ENCODE measurements at regions not wholly inside any gene's neighbourhood (a gene's known extent, or its start where the extent isn't known, plus 50 kb on each side); places are given as distances from the start of the nearest gene placed in this dataset.

- DNase-seq (no peak), ATAC-seq (ENCODE audit: low read depth in 2 of 2) (no peak)
- H3K27me3 Mint-ChIP-seq: peaks cover 15 to 25% (median 18%) of the 10 kb centered on the region in 3 donors
- peak overlapping the region in 1 of 6 donors; percentile 11 for H3K27ac Mint-ChIP-seq
- no peaks in the 10 kb centered on the region for H3K4me1 Mint-ChIP-seq
- peaks cover 0 to 4% (median 0%) of the 10 kb centered on the region in 7 donors for H3K9me3 Mint-ChIP-seq
- H3K4me3 Mint-ChIP-seq: no peak overlapping the region
- no peaks in the 10 kb centered on the region for H3K36me3 Mint-ChIP-seq
Measured at GRCh38 chr4:24411806-24412205, 172.5 kb downstream of the DHX15 start.

GRCh38 chr4:24411299-24411698, 173.1 kb downstream of the DHX15 start:
- DNase-seq (no peak), ATAC-seq (ENCODE audit: low read depth in 2 of 2) (no peak)
- no peaks in the 10 kb centered on the region for H3K36me3 Mint-ChIP-seq
- H3K27me3 Mint-ChIP-seq: peaks cover 15 to 20% (median 15%) of the 10 kb centered on the region in 3 donors
- no peaks in the 10 kb centered on the region for H3K4me1 Mint-ChIP-seq
- no peak overlapping the region for H3K4me3 Mint-ChIP-seq
- H3K27ac Mint-ChIP-seq: peak overlapping the region in 1 of 6 donors; percentile 11
- H3K9me3 Mint-ChIP-seq: peaks cover 0 to 4% (median 0%) of the 10 kb centered on the region in 7 donors

GRCh38 chr4:24408640-24409039, 175.7 kb downstream of the DHX15 start:
- H3K27me3 Mint-ChIP-seq: peaks cover 7 to 10% (median 8%) of the 10 kb centered on the region in 3 donors
- no peak for ATAC-seq (ENCODE audit: low read depth in 2 of 2)
- no peak overlapping the region for H3K27ac Mint-ChIP-seq
- no peak for DNase-seq
- H3K4me3 Mint-ChIP-seq: no peak overlapping the region
- H3K36me3 Mint-ChIP-seq: no peaks in the 10 kb centered on the region
- no peaks in the 10 kb centered on the region for H3K4me1 Mint-ChIP-seq
- peaks cover 0 to 4% (median 0%) of the 10 kb centered on the region in 7 donors for H3K9me3 Mint-ChIP-seq

GRCh38 chr4:24405926-24406325, 178.4 kb downstream of the DHX15 start:
- no peak for ATAC-seq (ENCODE audit: low read depth in 2 of 2)
- Mint-ChIP-seq H3K4me3 (no peak overlapping the region), H3K36me3 (no peaks in the 10 kb centered on the region), H3K27ac (no peak overlapping the region), H3K27me3 (peaks cover 0 to 10% (median 0%) of the 10 kb centered on the region in 3 donors), H3K9me3 (no peaks in the 10 kb centered on the region), H3K4me1 (no peaks in the 10 kb centered on the region)
- DNase-seq: no peak

GRCh38 chr4:24405341-24405740, 179.0 kb downstream of the DHX15 start:
- no peak for DNase-seq
- Mint-ChIP-seq H3K9me3 (peaks cover 0 to 4% (median 0%) of the 10 kb centered on the region in 7 donors), H3K27ac (no peak overlapping the region), H3K36me3 (no peaks in the 10 kb centered on the region), H3K27me3 (peaks cover 0 to 14% (median 0%) of the 10 kb centered on the region in 3 donors), H3K4me1 (no peaks in the 10 kb centered on the region), H3K4me3 (no peak overlapping the region)
- ATAC-seq (ENCODE audit: low read depth in 2 of 2): no peak

- no peak for ATAC-seq (ENCODE audit: low read depth in 2 of 2)
- Mint-ChIP-seq H3K4me3 (no peak overlapping the region), H3K4me1 (no peaks in the 10 kb centered on the region), H3K36me3 (no peaks in the 10 kb centered on the region), H3K27me3 (peaks cover 0 to 10% (median 0%) of the 10 kb centered on the region in 3 donors), H3K9me3 (peaks cover 0 to 4% (median 0%) of the 10 kb centered on the region in 7 donors), H3K27ac (no peak overlapping the region)
- no peak for DNase-seq
Measured at GRCh38 chr4:24404281-24404680, 180.1 kb downstream of the DHX15 start.

- H3K27ac Mint-ChIP-seq: no peak overlapping the region
- DNase-seq (no peak), ATAC-seq (ENCODE audit: low read depth in 2 of 2) (no peak)
- no peak overlapping the region for H3K4me3 Mint-ChIP-seq
- no peaks in the 10 kb centered on the region for H3K36me3 Mint-ChIP-seq
- H3K4me1 Mint-ChIP-seq: no peaks in the 10 kb centered on the region
- peaks cover 0 to 4% (median 0%) of the 10 kb centered on the region in 7 donors for H3K9me3 Mint-ChIP-seq
- H3K27me3 Mint-ChIP-seq: peaks cover 0 to 8% (median 0%) of the 10 kb centered on the region in 3 donors
Measured at GRCh38 chr4:24403265-24403664, 181.1 kb downstream of the DHX15 start.

- H3K36me3 Mint-ChIP-seq: no peaks in the 10 kb centered on the region
- ATAC-seq (ENCODE audit: low read depth in 2 of 2) (no peak), DNase-seq (no peak)
- H3K9me3 Mint-ChIP-seq: peaks cover 0 to 4% (median 0%) of the 10 kb centered on the region in 7 donors
- peaks cover 0 to 4% (median 0%) of the 10 kb centered on the region in 3 donors for H3K27me3 Mint-ChIP-seq
- H3K4me1 Mint-ChIP-seq: no peaks in the 10 kb centered on the region
- no peak overlapping the region for H3K4me3 Mint-ChIP-seq
- H3K27ac Mint-ChIP-seq: no peak overlapping the region
Measured at GRCh38 chr4:24400537-24400936, 183.8 kb downstream of the DHX15 start.

GRCh38 chr4:24396988-24397387, 187.4 kb downstream of the DHX15 start:
- DNase-seq (no peak), ATAC-seq (ENCODE audit: low read depth in 2 of 2) (no peak)
- Mint-ChIP-seq H3K4me3 (no peak overlapping the region), H3K27me3 (peaks cover 0 to 4% (median 0%) of the 10 kb centered on the region in 3 donors), H3K36me3 (no peaks in the 10 kb centered on the region), H3K4me1 (no peaks in the 10 kb centered on the region), H3K9me3 (peaks cover 0 to 4% (median 0%) of the 10 kb centered on the region in 7 donors), H3K27ac (no peak overlapping the region)

GRCh38 chr4:24395937-24396336, 188.4 kb downstream of the DHX15 start:
- Mint-ChIP-seq H3K36me3 (no peaks in the 10 kb centered on the region), H3K27ac (no peak overlapping the region), H3K27me3 (peaks cover 0 to 4% (median 0%) of the 10 kb centered on the region in 3 donors), H3K9me3 (peaks cover 0 to 4% (median 0%) of the 10 kb centered on the region in 7 donors), H3K4me1 (no peaks in the 10 kb centered on the region), H3K4me3 (peak overlapping the region in 1 of 8 donors; percentile 6)
- no peak for ATAC-seq (ENCODE audit: low read depth in 2 of 2)
- no peak for DNase-seq

GRCh38 chr4:24394041-24394440, 190.3 kb downstream of the DHX15 start:
- no peak overlapping the region for H3K27ac Mint-ChIP-seq
- ATAC-seq (ENCODE audit: low read depth in 2 of 2) (no peak), DNase-seq (no peak)
- H3K4me1 Mint-ChIP-seq: no peaks in the 10 kb centered on the region
- H3K4me3 Mint-ChIP-seq: no peak overlapping the region
- H3K9me3 Mint-ChIP-seq: peaks cover 0 to 3% (median 0%) of the 10 kb centered on the region in 7 donors
- H3K27me3 Mint-ChIP-seq: no peaks in the 10 kb centered on the region
- H3K36me3 Mint-ChIP-seq: no peaks in the 10 kb centered on the region

- no peak for ATAC-seq (ENCODE audit: low read depth in 2 of 2)
- H3K27me3 Mint-ChIP-seq: no peaks in the 10 kb centered on the region
- no peak for DNase-seq
Measured at GRCh38 chr4:24392613-24393012, 191.7 kb downstream of the DHX15 start.

GRCh38 chr4:24382381-24382780, 202.0 kb downstream of the DHX15 start:
- ATAC-seq (ENCODE audit: low read depth in 2 of 2) (no peak), DNase-seq (no peak)
- Mint-ChIP-seq H3K4me3 (no peak overlapping the region), H3K27me3 (peaks cover 0 to 19% (median 0%) of the 10 kb centered on the region in 3 donors), H3K36me3 (no peaks in the 10 kb centered on the region), H3K4me1 (no peaks in the 10 kb centered on the region), H3K27ac (no peak overlapping the region), H3K9me3 (peaks cover 0 to 17% (median 7%) of the 10 kb centered on the region in 7 donors)

More at GRCh38 chr4:24392613-24393012, 191.7 kb downstream of the DHX15 start:
- Mint-ChIP-seq H3K4me1 (no peaks in the 10 kb centered on the region), H3K4me3 (no peak overlapping the region), H3K9me3 (peaks cover 0 to 9% (median 2%) of the 10 kb centered on the region in 7 donors), H3K27ac (no peak overlapping the region), H3K36me3 (no peaks in the 10 kb centered on the region)

- no peak overlapping the region for H3K4me3 Mint-ChIP-seq
- DNase-seq (no peak), ATAC-seq (ENCODE audit: low read depth in 2 of 2) (no peak)
- H3K27ac Mint-ChIP-seq: no peak overlapping the region
- H3K36me3 Mint-ChIP-seq: no peaks in the 10 kb centered on the region
- no peaks in the 10 kb centered on the region for H3K4me1 Mint-ChIP-seq
- H3K27me3 Mint-ChIP-seq: peaks cover 0 to 22% (median 0%) of the 10 kb centered on the region in 3 donors
- H3K9me3 Mint-ChIP-seq: peaks cover 0 to 16% (median 5%) of the 10 kb centered on the region in 7 donors
Measured at GRCh38 chr4:24380957-24381665, 203.2 kb downstream of the DHX15 start.

All from naive B cell (primary cell).